NCI-H345 (cell line): ENCODE measurements at regions not wholly inside any gene's neighbourhood (a gene's known extent, or its start where the extent isn't known, plus 50 kb on each side); places are given as distances from the start of the nearest gene placed in this dataset.
"Not testable (repeated sequence)": the region's sequence is repeated elsewhere in the genome, so short reads cannot be mapped to it uniquely, and the experiment has no call there.

ENCODE experiments used
- DNase-seq: peaks from one replicate; lab custom pipeline; 2025; lab: John Stamatoyannopoulos, UW

DNA sequence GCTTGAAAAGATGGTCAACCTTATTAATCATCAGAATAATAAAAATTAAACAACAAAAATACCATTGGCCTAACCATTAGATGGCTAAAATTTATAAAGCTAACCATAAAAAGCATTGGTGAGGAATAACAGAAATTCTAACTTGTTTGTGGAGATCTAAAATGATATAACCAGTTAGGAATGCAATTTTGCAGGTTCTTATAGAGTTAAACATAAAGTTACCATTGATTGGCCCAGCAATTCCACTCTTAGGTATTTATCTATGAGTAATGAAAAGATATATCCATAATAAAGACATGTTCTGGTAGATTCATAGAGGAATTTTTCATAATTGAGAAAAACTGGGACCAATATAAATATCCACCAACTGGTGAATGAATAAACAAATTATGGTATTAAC lies 1098.6 kb downstream of the FSCB start:
- DNase-seq = no peak

DNA sequence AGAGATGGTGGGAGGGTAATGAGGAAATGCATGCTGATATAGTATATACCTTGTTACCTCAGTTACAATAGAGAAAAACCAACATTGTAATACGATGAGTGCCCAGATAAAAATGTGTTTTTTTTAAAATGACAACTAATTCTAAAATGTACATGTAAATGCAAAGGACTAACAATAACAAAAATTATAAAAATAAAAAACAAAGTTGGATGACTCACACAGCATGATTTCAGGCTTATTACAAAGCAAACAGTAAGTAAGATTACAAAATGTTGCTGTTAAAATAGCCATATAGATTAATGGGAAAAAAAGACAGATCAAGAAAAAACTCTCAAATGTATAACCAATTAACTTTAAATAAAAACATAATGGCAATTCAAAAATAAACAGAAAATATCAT lies 1099.4 kb downstream of the FSCB start:
- no peak for DNase-seq

GRCh38 chr14:43406931-43407330 lies 1100.2 kb downstream of the FSCB start:
- DNase-seq = no peak

- DNase-seq = no peak
Observed at GRCh38 chr14:43399289-43399688, 1107.8 kb downstream of the FSCB start.

- not testable (repeated sequence) for DNase-seq
Observed at GRCh38 chr14:43370565-43370896, 1136.6 kb downstream of the FSCB start.

- no peak for DNase-seq
Observed at GRCh38 chr14:43369710-43370564, 1137.1 kb downstream of the FSCB start.

GRCh38 chr14:43362586-43362985 lies 1144.5 kb downstream of the FSCB start:
- DNase-seq = no peak

- DNase-seq = no peak
Observed at GRCh38 chr14:43361751-43362150, 1145.3 kb downstream of the FSCB start.

DNA sequence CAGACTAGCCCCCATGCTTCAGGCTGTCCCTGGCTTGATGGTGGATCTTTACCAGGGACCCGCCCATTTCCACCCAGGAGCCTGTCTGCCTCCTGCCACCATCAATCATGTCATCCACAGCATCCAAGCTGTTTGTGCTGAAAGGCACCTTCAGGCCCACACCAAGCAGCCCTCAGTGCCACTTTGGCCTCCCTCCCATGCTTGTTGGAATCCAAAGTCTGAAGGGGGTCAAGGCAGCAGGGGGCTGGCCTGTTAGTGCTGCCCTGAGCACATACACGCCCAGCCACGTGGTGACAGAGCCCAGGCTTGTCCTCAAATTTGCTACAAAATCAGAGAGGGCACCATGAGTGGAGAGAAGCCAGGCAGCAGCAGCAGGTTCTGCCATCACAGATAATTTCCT lies 1146.8 kb downstream of the FSCB start:
- no peak for DNase-seq

DNA sequence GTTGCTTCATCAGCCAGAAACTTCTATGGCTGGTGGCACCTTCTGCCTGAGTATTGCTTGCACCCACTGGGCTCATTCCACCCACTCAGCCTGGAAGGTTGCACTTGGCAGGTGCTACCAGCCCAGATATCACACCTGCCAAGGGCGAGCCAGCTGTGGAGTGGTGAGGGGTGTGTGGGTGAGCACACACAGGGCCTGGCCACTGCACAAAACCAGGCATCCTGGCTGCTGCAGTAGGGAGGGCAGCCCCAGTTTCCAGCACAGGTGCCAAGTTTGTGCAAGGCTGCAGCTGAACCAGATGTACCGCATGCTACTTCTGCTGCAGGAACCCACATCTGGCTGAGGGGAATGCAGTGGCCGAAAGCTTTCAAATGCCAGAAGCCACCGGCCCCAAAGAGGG lies 1147.8 kb downstream of the FSCB start:
- no peak for DNase-seq

GRCh38 chr14:43356979-43357545 lies 1150.0 kb downstream of the FSCB start:
- peak; percentile 13 for DNase-seq

DNA sequence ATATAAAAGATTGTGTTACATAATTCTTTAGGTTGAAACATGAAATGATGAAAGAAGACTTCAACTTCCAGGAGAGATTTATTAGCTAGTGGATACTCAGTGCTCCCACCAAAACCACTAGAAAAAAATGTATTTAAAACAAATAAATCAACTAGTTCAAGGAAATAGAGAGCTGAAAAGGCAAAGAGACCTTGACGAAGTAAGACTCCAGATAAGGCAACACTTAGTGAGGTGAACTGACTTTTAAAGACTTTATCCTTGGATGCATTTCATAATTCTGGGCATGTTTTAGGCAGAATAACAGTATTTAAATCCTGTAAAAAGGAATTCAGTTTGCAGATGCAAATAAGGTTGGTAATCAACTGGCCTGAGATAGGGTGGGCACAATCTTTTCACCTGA lies 1150.7 kb downstream of the FSCB start:
- DNase-seq = no peak

GRCh38 chr14:43341921-43342320 lies 1165.2 kb downstream of the FSCB start:
- no peak for DNase-seq

- DNase-seq = no peak
Observed at GRCh38 chr14:43338713-43339112, 1168.4 kb downstream of the FSCB start.

- no peak for DNase-seq
Observed at GRCh38 chr14:43336351-43336750, 1170.7 kb downstream of the FSCB start.

- DNase-seq = not testable (repeated sequence)
Observed at GRCh38 chr14:43326501-43327407, 1180.3 kb downstream of the FSCB start.

DNA sequence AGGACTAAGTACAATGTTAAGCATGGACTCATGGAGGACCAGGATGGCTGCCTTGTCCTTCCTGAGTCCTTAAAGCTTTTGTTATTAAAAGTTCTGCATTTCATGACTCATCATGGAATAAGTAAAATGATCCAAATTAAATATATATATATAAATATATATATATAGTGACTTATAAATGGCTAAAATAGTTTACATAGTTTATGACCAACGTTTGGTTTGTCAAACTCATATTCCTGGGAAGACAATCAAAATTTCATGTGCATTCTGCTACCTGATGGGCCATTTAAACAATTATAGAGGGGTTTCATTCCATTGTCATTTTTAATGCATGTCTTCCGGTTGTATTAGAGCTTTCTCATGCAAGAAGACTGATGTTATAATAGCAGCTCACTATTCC lies 1190.7 kb downstream of the FSCB start:
- DNase-seq = no peak

GRCh38 chr14:43313719-43314118 lies 1193.4 kb downstream of the FSCB start:
- DNase-seq = no peak

DNA sequence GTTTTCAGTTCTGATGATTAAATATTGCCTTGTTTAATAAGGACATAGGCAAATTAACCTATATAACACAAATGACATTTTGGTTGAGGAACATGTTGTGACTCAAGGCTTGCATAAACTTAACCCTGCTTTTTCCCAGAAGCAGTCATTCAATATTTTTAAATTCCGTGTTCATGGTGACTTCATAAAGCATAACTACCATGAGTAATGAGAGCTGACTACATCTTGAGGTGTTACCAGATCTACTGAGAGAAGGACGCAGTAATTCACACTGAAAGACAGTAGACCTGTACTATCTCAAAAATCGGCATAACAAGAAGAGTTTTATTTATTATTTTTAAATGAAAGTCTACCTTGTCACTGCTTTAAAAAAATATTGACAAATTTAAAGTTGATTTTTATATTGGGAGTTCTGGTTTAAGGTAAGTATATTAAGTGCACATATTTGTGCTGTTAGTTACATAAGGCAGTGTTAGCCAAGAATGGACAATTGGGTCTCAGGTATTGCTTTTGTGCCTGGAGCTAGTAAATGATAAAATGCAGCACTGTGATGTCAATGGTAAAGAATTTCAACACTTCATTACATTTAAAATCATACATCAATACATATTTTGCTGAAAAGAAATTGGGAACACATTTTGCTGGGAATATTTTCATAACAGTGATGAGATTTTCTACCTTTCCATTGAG lies 1198.5 kb downstream of the FSCB start:
- no peak for DNase-seq

- DNase-seq = no peak
Observed at GRCh38 chr14:43307836-43308235, 1199.2 kb downstream of the FSCB start.

- no peak for DNase-seq
Observed at GRCh38 chr14:43306053-43306452, 1201.0 kb downstream of the FSCB start.

DNA sequence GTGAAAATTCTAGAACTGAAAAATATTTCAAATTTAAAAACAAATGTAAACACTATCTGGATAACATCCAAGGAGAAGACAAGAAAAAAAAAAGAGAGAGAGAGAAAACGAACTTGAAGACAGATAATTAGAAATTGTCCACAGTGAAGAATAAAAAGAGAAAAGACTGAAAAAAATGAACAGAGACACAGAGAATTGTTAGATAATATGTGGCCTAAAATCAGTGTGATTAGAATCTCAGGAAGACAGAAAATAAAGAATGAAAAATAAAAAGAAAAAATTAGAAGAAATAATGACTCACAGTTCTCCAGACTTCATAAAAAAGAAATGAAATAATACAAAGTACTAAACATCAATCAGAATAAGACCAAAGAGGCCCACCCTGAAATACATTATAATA lies 1209.3 kb downstream of the FSCB start:
- DNase-seq = no peak
